ENCODE measurements at regions not wholly inside any gene's neighbourhood (a gene's known extent, or its start where the extent isn't known, plus 50 kb on each side); places are given as distances from the start of the nearest gene placed in this dataset.

DNA sequence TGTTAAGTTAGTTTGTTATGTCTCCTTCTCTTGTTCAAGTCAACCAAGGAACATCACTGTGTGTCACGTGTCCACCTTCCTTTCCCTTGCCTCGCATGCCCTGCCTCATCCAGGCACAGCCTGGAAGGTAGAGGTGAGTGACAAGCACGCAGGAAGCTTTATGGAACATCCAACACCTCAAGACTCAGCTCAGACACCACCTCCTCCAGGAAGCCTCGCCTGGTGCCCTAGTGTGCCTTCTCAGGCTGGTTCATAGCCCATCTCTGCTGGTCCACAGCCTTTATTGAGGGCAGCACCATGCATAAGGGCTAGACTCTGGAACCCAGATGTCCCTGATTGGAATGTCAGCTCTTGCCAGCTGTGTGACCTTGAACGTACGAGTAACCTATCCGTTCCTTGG, 224.3 kb downstream of the ANKRD60 start:
- TF ChIP-seq, protein P1, sequence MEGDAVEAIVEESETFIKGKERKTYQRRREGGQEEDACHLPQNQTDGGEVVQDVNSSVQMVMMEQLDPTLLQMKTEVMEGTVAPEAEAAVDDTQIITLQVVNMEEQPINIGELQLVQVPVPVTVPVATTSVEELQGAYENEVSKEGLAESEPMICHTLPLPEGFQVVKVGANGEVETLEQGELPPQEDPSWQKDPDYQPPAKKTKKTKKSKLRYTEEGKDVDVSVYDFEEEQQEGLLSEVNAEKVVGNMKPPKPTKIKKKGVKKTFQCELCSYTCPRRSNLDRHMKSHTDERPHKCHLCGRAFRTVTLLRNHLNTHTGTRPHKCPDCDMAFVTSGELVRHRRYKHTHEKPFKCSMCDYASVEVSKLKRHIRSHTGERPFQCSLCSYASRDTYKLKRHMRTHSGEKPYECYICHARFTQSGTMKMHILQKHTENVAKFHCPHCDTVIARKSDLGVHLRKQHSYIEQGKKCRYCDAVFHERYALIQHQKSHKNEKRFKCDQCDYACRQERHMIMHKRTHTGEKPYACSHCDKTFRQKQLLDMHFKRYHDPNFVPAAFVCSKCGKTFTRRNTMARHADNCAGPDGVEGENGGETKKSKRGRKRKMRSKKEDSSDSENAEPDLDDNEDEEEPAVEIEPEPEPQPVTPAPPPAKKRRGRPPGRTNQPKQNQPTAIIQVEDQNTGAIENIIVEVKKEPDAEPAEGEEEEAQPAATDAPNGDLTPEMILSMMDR (IDR thresholded peaks at IDR 0.05 in 8 of 11, conservative IDR thresholded peaks at IDR 0.05 in 3 of 11) = no peak
- peak; percentile 34 for DNase-seq
- Histone ChIP-seq H3K36me3 (no peaks in the 10 kb centered on the region), H3K9me3 (no peaks in the 10 kb centered on the region), H3K4me1 (peaks cover 0 to 10% (median 8%) of the 10 kb centered on the region in 6 donors), H3K27me3 (replicated peaks in 1 of 7) (peaks cover 0 to 5% (median 0%) of the 10 kb centered on the region in 7 donors), H3K27ac (no peak overlapping the region), H3K4me3 (no peak overlapping the region)
- 82 to 91% (median 86%) methylated on average over 7 of the region's 7 CpGs for WGBS, 5 donors
- intact Hi-C loops (cut with DNase I; ENCODE audit: low total_unique reads) = no loop called here

- Histone ChIP-seq H3K9me3 (no peaks in the 10 kb centered on the region), H3K4me1 (peaks cover 0 to 16% (median 12%) of the 10 kb centered on the region in 6 donors), H3K27ac (no peak overlapping the region), H3K27me3 (replicated peaks in 1 of 7) (peaks cover 0 to 8% (median 0%) of the 10 kb centered on the region in 7 donors), H3K36me3 (no peaks in the 10 kb centered on the region), H3K4me3 (no peak overlapping the region)
- peak; percentile 41 for DNase-seq
- TF ChIP-seq POLR2AphosphoS5 (IDR thresholded peaks at IDR 0.05) (no peak), POLR2A (IDR thresholded peaks at IDR 0.05) (no peak)
- TF ChIP-seq, protein P1 (IDR thresholded peaks at IDR 0.05 in 8 of 11, conservative IDR thresholded peaks at IDR 0.05 in 3 of 11) = no peak
- intact Hi-C loops (cut with DNase I; ENCODE audit: low total_unique reads) = no loop called here
- WGBS, 5 donors = 86 to 94% (median 91%) methylated on average over 6 of the region's 6 CpGs
Measured at GRCh38 chr20:58003525-58003924, 224.9 kb downstream of the ANKRD60 start.

GRCh38 chr20:58002901-58003300, 225.6 kb downstream of the ANKRD60 start:
- intact Hi-C loops (cut with DNase I; ENCODE audit: low total_unique reads) = no loop called here
- no peaks in the 10 kb centered on the region for H3K9me3 ChIP-seq
- H3K27me3 ChIP-seq (replicated peaks in 1 of 7) = peaks cover 0 to 8% (median 0%) of the 10 kb centered on the region in 7 donors
- WGBS, 5 donors = 88 to 96% (median 92%) methylated on average over 6 of the region's 6 CpGs
- no peak overlapping the region for H3K27ac ChIP-seq
- no peak for TF ChIP-seq POLR2AphosphoS5 (IDR thresholded peaks at IDR 0.05)
- TF ChIP-seq, protein P1 (IDR thresholded peaks at IDR 0.05 in 8 of 11, conservative IDR thresholded peaks at IDR 0.05 in 3 of 11) = no peak
- TF ChIP-seq POLR2A (IDR thresholded peaks at IDR 0.05) = no peak
- no peak for DNase-seq
- H3K4me1 ChIP-seq = peaks cover 0 to 16% (median 12%) of the 10 kb centered on the region in 6 donors
- no peaks in the 10 kb centered on the region for H3K36me3 ChIP-seq
- H3K4me3 ChIP-seq = no peak overlapping the region

GRCh38 chr20:58001946-58002345, 226.5 kb downstream of the ANKRD60 start:
- Histone ChIP-seq H3K27ac (no peak overlapping the region), H3K4me1 (peaks cover 0 to 16% (median 12%) of the 10 kb centered on the region in 6 donors)
- TF ChIP-seq, protein P1 (IDR thresholded peaks at IDR 0.05 in 8 of 11, conservative IDR thresholded peaks at IDR 0.05 in 3 of 11) = no peak
- no peak for TF ChIP-seq POLR2A (IDR thresholded peaks at IDR 0.05)
- TF ChIP-seq POLR2AphosphoS5 (IDR thresholded peaks at IDR 0.05) = no peak

More at GRCh38 chr20:58001946-58002345, 226.5 kb downstream of the ANKRD60 start:
- intact Hi-C loops (cut with DNase I; ENCODE audit: low total_unique reads) = no loop called here
- no peak for DNase-seq
- Histone ChIP-seq H3K36me3 (no peaks in the 10 kb centered on the region), H3K9me3 (no peaks in the 10 kb centered on the region), H3K27me3 (replicated peaks in 1 of 7) (peaks cover 0 to 8% (median 0%) of the 10 kb centered on the region in 7 donors), H3K4me3 (no peak overlapping the region)
- 74 to 86% (median 81%) methylated on average over 3 of the region's 3 CpGs for WGBS, 5 donors
